ENCODE measurements at regions not wholly inside any gene's neighbourhood (a gene's known extent, or its start where the extent isn't known, plus 50 kb on each side); places are given as distances from the start of the nearest gene placed in this dataset.

GRCh38 chr7:12889391-12889790, 202.0 kb downstream of the ARL4A start:
- no peak for TF ChIP-seq CTCF (IDR thresholded peaks at IDR 0.05)
- ChIA-PET POLR2A (no interaction called here), CTCF (no interaction called here)
- no peaks in the 10 kb centered on the region for H3K36me3 Mint-ChIP-seq (ENCODE audit: low read depth)
- H3K9me3 Mint-ChIP-seq, result no peaks in the 10 kb centered on the region
- H3K4me3 Mint-ChIP-seq, result no peak overlapping the region
- ATAC-seq (ENCODE audit: low read depth) (no peak), DNase-seq (no peak)
- intact Hi-C loops (cut with micrococcal nuclease), result no loop called here
- no peaks in the 10 kb centered on the region for H3K4me1 Mint-ChIP-seq
- H3K27me3 Mint-ChIP-seq, result no peaks in the 10 kb centered on the region
- H3K27ac Mint-ChIP-seq, result no peak overlapping the region

- POLR2A ChIA-PET, result no interaction called here
- intact Hi-C loops (cut with micrococcal nuclease), result no loop called here
- Mint-ChIP-seq H3K4me3 (no peak overlapping the region), H3K27ac (no peak overlapping the region), H3K27me3 (no peaks in the 10 kb centered on the region), H3K36me3 (ENCODE audit: low read depth) (no peaks in the 10 kb centered on the region), H3K4me1 (no peaks in the 10 kb centered on the region), H3K9me3 (no peaks in the 10 kb centered on the region)
- CTCF ChIA-PET, result no interaction called here
- no peak for DNase-seq
- TF ChIP-seq CTCF (IDR thresholded peaks at IDR 0.05), result no peak
- ATAC-seq (ENCODE audit: low read depth), result no peak
These were observed 203.2 kb downstream of the ARL4A start for GRCh38 chr7:12890586-12890985.

- Mint-ChIP-seq H3K4me1 (no peaks in the 10 kb centered on the region), H3K27me3 (no peaks in the 10 kb centered on the region), H3K27ac (no peak overlapping the region), H3K9me3 (no peaks in the 10 kb centered on the region), H3K4me3 (no peak overlapping the region), H3K36me3 (ENCODE audit: low read depth) (no peaks in the 10 kb centered on the region)
- no peak for DNase-seq
- ATAC-seq (ENCODE audit: low read depth), result no peak
- CTCF ChIA-PET, result no interaction called here
- POLR2A ChIA-PET, result no interaction called here
- no peak for TF ChIP-seq CTCF (IDR thresholded peaks at IDR 0.05)
- intact Hi-C loops (cut with micrococcal nuclease), result no loop called here
These were observed 205.9 kb downstream of the ARL4A start for GRCh38 chr7:12893292-12893691.

- Mint-ChIP-seq H3K4me3 (no peak overlapping the region), H3K27ac (no peak overlapping the region), H3K27me3 (no peaks in the 10 kb centered on the region), H3K9me3 (no peaks in the 10 kb centered on the region), H3K36me3 (ENCODE audit: low read depth) (no peaks in the 10 kb centered on the region), H3K4me1 (no peaks in the 10 kb centered on the region)
- TF ChIP-seq CTCF (IDR thresholded peaks at IDR 0.05), result no peak
- ChIA-PET CTCF (no interaction called here), POLR2A (no interaction called here)
- DNase-seq, result no peak
- no peak for ATAC-seq (ENCODE audit: low read depth)
- intact Hi-C loops (cut with micrococcal nuclease), result loop anchor here (5.0 kb wide), 1 partner anchor 1048 kb away; no protein-coding TSS in a partner anchor
These were observed 207.9 kb downstream of the ARL4A start for GRCh38 chr7:12895296-12895695.

- H3K36me3 Mint-ChIP-seq (ENCODE audit: low read depth), result no peaks in the 10 kb centered on the region
- no peaks in the 10 kb centered on the region for H3K4me1 Mint-ChIP-seq
- H3K27me3 Mint-ChIP-seq, result no peaks in the 10 kb centered on the region
- intact Hi-C loops (cut with micrococcal nuclease), result loop anchor here (5.0 kb wide), 1 partner anchor 1049 kb away; no protein-coding TSS in a partner anchor
- DNase-seq (no peak), ATAC-seq (ENCODE audit: low read depth) (no peak)
- TF ChIP-seq CTCF (IDR thresholded peaks at IDR 0.05), result no peak
- no peak overlapping the region for H3K27ac Mint-ChIP-seq
- ChIA-PET CTCF (no interaction called here), POLR2A (no interaction called here)
- H3K9me3 Mint-ChIP-seq, result no peaks in the 10 kb centered on the region
- no peak overlapping the region for H3K4me3 Mint-ChIP-seq
These were observed 208.9 kb downstream of the ARL4A start for GRCh38 chr7:12896316-12896715.

Measured in activated B cell treated with CpG ODN at 0.5 μM for 24 hours (primary cell).